Fibroblast of mammary gland (primary cell): ENCODE measurements at regions not wholly inside any gene's neighbourhood (a gene's known extent, or its start where the extent isn't known, plus 50 kb on each side); places are given as distances from the start of the nearest gene placed in this dataset.

ENCODE experiments used
- DNase-seq: peaks from one replicate; pipeline ENCODE4 v3.0.0-alpha.2; 2010; ENCODE audit warnings: low read depth
- H3K4me3 ChIP-seq: 2 replicates; pipeline ENCODE4 v1.5.1; 2011; ENCODE audit warnings: low read depth, mild to moderate bottlenecking, low read length, moderate library complexity; ENCODE audit not compliant: control insufficient read depth
- CTCF ChIP-seq: conservative IDR thresholded peaks from 2 replicates; pipeline ENCODE4 v1.5.1; 2011; ENCODE audit warnings: low read depth, low read length, inconsistent platforms; ENCODE audit not compliant: control insufficient read depth, insufficient read depth

GRCh38 chr15:25051399-25052154 lies 96.8 kb downstream of the SNRPN start:
- no peak overlapping the region for H3K4me3 ChIP-seq

GRCh38 chr15:25052191-25052999 lies 97.6 kb downstream of the SNRPN start:
- TF ChIP-seq CTCF, result no peak
- no peak for DNase-seq
- H3K4me3 ChIP-seq, result no peak overlapping the region

More at GRCh38 chr15:25051399-25052154, 96.8 kb downstream of the SNRPN start:
- no peak for TF ChIP-seq CTCF
- DNase-seq, result no peak

GRCh38 chr15:25053000-25053815 lies 98.4 kb downstream of the SNRPN start:
- TF ChIP-seq CTCF, result no peak
- no peak overlapping the region for H3K4me3 ChIP-seq
- DNase-seq, result no peak

- no peak for TF ChIP-seq CTCF
- H3K4me3 ChIP-seq, result no peak overlapping the region
- DNase-seq, result no peak
These were observed 99.5 kb downstream of the SNRPN start for GRCh38 chr15:25054329-25054728.

GRCh38 chr15:25054943-25055342 lies 100.2 kb downstream of the SNRPN start:
- H3K4me3 ChIP-seq, result no peak overlapping the region
- DNase-seq, result no peak
- no peak for TF ChIP-seq CTCF

GRCh38 chr15:25055356-25056068 lies 100.7 kb downstream of the SNRPN start:
- H3K4me3 ChIP-seq, result no peak overlapping the region
- no peak for TF ChIP-seq CTCF
- DNase-seq, result no peak
